Trophoblast cell (in vitro differentiated cells and primary cell): ENCODE measurements at regions not wholly inside any gene's neighbourhood (a gene's known extent, or its start where the extent isn't known, plus 50 kb on each side); places are given as distances from the start of the nearest gene placed in this dataset.

Experiments used
- DNase-seq, 2 donors: peaks; one replicate each; pipeline ENCODE4 v3.0.0-alpha.2; 2016
- H2AFZ ChIP-seq: 2 replicates; pipeline ENCODE4 v1.6.1; 2013; ENCODE audit warnings: low read length, moderate library complexity, mild to moderate bottlenecking; ENCODE audit not compliant: insufficient read depth, poor library complexity
- H2AK5ac ChIP-seq: 2 replicates; pipeline ENCODE4 v1.6.1; 2013; ENCODE audit warnings: mild to moderate bottlenecking, low read length
- H2BK120ac ChIP-seq: 2 replicates; pipeline ENCODE4 v1.6.1; 2013; ENCODE audit warnings: low read length, mild to moderate bottlenecking, moderate library complexity; ENCODE audit not compliant: insufficient read depth, poor library complexity
- H2BK12ac ChIP-seq: 2 replicates; pipeline ENCODE4 v1.6.1; 2013; ENCODE audit warnings: mild to moderate bottlenecking, low read length, moderate library complexity
- H2BK5ac ChIP-seq: 2 replicates; pipeline ENCODE4 v1.6.1; 2013; ENCODE audit warnings: low read length, low read depth, moderate library complexity, mild to moderate bottlenecking; ENCODE audit not compliant: poor library complexity
- H3K14ac ChIP-seq: 2 replicates; pipeline ENCODE4 v1.6.1; 2013; ENCODE audit warnings: mild to moderate bottlenecking, low read length
- H3K18ac ChIP-seq: 2 replicates; pipeline ENCODE4 v1.6.1; 2013; ENCODE audit warnings: mild to moderate bottlenecking, low read length
- H3K23ac ChIP-seq: 2 replicates; pipeline ENCODE4 v1.6.1; 2013; ENCODE audit warnings: low read length
- H3K27ac ChIP-seq: 2 replicates; pipeline ENCODE4 v1.5.1; 2013; ENCODE audit warnings: low read depth, mild to moderate bottlenecking, inconsistent platforms, low read length, moderate library complexity
- H3K27me3 ChIP-seq: 2 replicates; pipeline ENCODE4 v1.6.1; 2013; ENCODE audit warnings: inconsistent platforms, mild to moderate bottlenecking, low read length, moderate library complexity; ENCODE audit not compliant: insufficient read depth
- H3K36me3 ChIP-seq, 2 experiments: 1 replicate in 1 of 2; 2 replicates in 1 of 2; pipeline ENCODE4 v1.6.1; 2013; ENCODE audit warnings: low read length in 2 of 2, mild to moderate bottlenecking in 2 of 2, moderate library complexity in 1 of 2; ENCODE audit not compliant: insufficient read depth in 2 of 2, control insufficient read depth in 1 of 2
- H3K4ac ChIP-seq: 2 replicates; pipeline ENCODE4 v1.6.1; 2013; ENCODE audit warnings: low read depth, mild to moderate bottlenecking, low read length, moderate library complexity
- H3K4me1 ChIP-seq, 2 experiments: 1 replicate in 1 of 2; 2 replicates in 1 of 2; pipeline ENCODE4 v1.6.1; 2013; ENCODE audit warnings: low read length in 2 of 2, mild to moderate bottlenecking in 2 of 2, moderate library complexity in 1 of 2; ENCODE audit not compliant: insufficient read depth in 2 of 2, control insufficient read depth in 1 of 2
- H3K4me2 ChIP-seq: 2 replicates; pipeline ENCODE4 v1.6.1; 2013; ENCODE audit warnings: inconsistent platforms, mild to moderate bottlenecking, low read length, moderate library complexity
- H3K4me3 ChIP-seq: 2 replicates; pipeline ENCODE4 v1.5.1; 2013; ENCODE audit warnings: mild to moderate bottlenecking, low read depth, low read length, inconsistent platforms
- H3K79me1 ChIP-seq: one replicate; pipeline ENCODE4 v1.6.1; 2013; ENCODE audit warnings: low read length
- H3K79me2 ChIP-seq: 2 replicates; pipeline ENCODE4 v1.6.1; 2013; ENCODE audit warnings: low read length, mild to moderate bottlenecking; ENCODE audit not compliant: control insufficient read depth, insufficient read depth, poor library complexity
- H3K9ac ChIP-seq: 2 replicates; pipeline ENCODE4 v1.6.1; 2013; ENCODE audit warnings: mild to moderate bottlenecking, low read length
- H3K9me3 ChIP-seq: 2 replicates; pipeline ENCODE4 v1.6.1; 2013; ENCODE audit warnings: low read depth, mild to moderate bottlenecking, control low read depth, inconsistent platforms, low read length; ENCODE audit not compliant: insufficient read depth
- H4K12ac ChIP-seq: 2 replicates; pipeline ENCODE4 v1.6.1; 2013; ENCODE audit warnings: low read depth, mild to moderate bottlenecking, low read length, moderate library complexity
- H4K8ac ChIP-seq: 2 replicates; pipeline ENCODE4 v1.6.1; 2013; ENCODE audit warnings: low read depth, mild to moderate bottlenecking, low read length, moderate library complexity
- H4K91ac ChIP-seq: one replicate; pipeline ENCODE4 v1.6.1; 2013; ENCODE audit warnings: low read depth, mild to moderate bottlenecking, low read length, moderate library complexity
- WGBS: extraction: QIAGEN DNeasy Blood & Tissue Kit; methylation state at CpG from one replicate; pipeline ENCODE4 v1.1.7; 2013; ENCODE audit warnings: missing lambda C conversion rate; ENCODE audit not compliant: insufficient read length, insufficient coverage; ENCODE audit errors: extremely low coverage; 5-methylcytosine and 5-hydroxymethylcytosine counted together

GRCh38 chr11:31869986-31870385, 58.9 kb upstream of the PAX6 start:
- H3K4ac ChIP-seq, result no peak overlapping the region
- H3K9ac ChIP-seq, result no peak overlapping the region
- H2AFZ ChIP-seq, result no peak overlapping the region
- H3K27ac ChIP-seq, result no peak overlapping the region
- no peak overlapping the region for H2BK5ac ChIP-seq
- no peak overlapping the region for H3K18ac ChIP-seq
- no peak overlapping the region for H4K12ac ChIP-seq
- no peaks in the 10 kb centered on the region for H3K36me3 ChIP-seq
- no peak overlapping the region for H2BK120ac ChIP-seq
- H3K79me1 ChIP-seq, result no peaks in the 10 kb centered on the region
- no peak for DNase-seq
- H3K23ac ChIP-seq, result no peak overlapping the region
- H3K27me3 ChIP-seq, result no peaks in the 10 kb centered on the region
- H3K14ac ChIP-seq, result no peak overlapping the region
- no peak overlapping the region for H3K4me2 ChIP-seq
- no peak overlapping the region for H4K91ac ChIP-seq
- WGBS, result no CpG with 5 or more reads among the region's 5 CpGs
- H4K8ac ChIP-seq, result no peak overlapping the region
- peaks cover 0 to 9% of the 10 kb centered on the region in 2 experiments for H3K4me1 ChIP-seq
- no peak overlapping the region for H2BK12ac ChIP-seq
- no peak overlapping the region for H3K4me3 ChIP-seq
- no peak overlapping the region for H2AK5ac ChIP-seq
- H3K79me2 ChIP-seq, result no peaks in the 10 kb centered on the region
- no peaks in the 10 kb centered on the region for H3K9me3 ChIP-seq

DNA sequence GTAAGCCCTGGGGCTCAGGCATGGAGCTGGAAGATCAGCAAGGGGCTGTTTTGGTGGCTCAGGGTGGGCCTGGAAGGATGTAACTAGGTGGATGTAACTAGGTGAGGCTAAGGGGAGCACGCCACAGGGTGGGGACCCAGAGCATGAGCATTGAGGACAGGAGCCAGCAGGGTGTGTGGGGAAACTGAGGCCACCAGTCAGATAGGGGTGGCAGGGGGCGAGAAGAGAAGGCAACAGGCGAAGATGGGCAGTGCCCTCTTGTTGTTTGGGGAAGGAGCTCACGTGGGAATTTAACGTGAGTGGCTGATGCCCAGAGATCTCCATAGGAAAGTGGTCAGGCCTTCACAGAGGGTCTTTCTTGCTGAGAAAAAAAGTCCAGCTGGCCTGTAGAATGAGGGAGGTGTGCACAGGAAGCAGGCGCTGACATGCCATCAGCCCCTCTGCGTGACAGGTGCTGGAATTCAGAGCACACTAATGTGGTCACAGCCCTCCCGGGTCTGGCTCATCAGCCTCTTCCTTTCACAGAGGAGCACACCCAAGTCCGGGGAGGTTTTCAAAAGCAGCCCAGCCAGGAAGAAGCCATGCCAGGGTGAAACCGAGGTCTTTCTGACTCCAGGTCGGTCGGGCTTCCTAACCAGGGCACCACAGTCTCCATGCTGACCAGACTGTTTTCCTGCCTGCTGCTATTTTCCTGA, 54.6 kb upstream of the PAX6 start:
- no peak overlapping the region for H2AK5ac ChIP-seq
- H3K9ac ChIP-seq, result no peak overlapping the region
- no peaks in the 10 kb centered on the region for H3K36me3 ChIP-seq
- no peaks in the 10 kb centered on the region for H3K79me1 ChIP-seq
- peaks cover 2% of the 10 kb centered on the region for H3K27me3 ChIP-seq
- no peak overlapping the region for H4K8ac ChIP-seq
- no peak overlapping the region for H3K18ac ChIP-seq
- H3K4me1 ChIP-seq, result peaks cover 0 to under 1% of the 10 kb centered on the region in 2 experiments
- WGBS, result no CpG with 5 or more reads among the region's 12 CpGs
- no peak overlapping the region for H3K14ac ChIP-seq
- H4K91ac ChIP-seq, result no peak overlapping the region
- no peak overlapping the region for H3K4ac ChIP-seq
- no peak overlapping the region for H2BK5ac ChIP-seq
- no peak overlapping the region for H3K27ac ChIP-seq
- H2BK120ac ChIP-seq, result no peak overlapping the region
- peaks cover 4% of the 10 kb centered on the region for H3K9me3 ChIP-seq
- no peak overlapping the region for H2AFZ ChIP-seq
- H3K4me2 ChIP-seq, result no peak overlapping the region
- no peak overlapping the region for H2BK12ac ChIP-seq
- no peak overlapping the region for H4K12ac ChIP-seq
- DNase-seq, result no peak
- no peaks in the 10 kb centered on the region for H3K79me2 ChIP-seq
- no peak overlapping the region for H3K23ac ChIP-seq
- H3K4me3 ChIP-seq, result no peak overlapping the region

DNA sequence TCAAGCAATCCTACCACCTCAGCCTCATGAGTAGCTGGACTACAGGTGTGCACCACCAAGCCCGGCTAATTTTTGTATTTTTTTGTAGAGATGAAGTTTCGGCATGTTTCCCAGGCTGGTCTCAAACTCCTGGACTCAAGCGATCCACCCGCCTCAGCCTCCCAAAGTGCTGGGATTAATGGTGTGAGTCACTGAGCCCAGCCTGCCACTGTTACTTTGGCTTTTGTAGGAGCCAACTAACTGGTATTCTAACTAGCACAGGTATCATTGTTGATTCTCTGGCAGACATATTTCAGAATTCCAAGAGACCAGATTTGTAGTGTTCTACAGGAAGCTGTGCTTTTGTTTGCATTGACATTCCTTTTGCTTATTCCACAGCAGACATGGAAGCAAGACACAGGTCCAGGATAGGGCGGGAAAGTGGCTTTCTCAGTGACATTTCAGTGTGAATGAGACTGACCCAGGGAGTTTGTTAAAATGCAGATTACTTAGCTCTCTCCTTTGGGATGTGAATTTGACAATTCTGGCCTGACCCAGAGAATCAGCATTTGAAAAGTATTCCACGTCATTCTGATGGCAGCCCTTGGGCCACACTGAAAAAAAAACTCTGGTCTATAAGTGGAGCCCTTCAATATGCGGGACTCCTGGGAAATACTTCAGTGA, 52.2 kb upstream of the PAX6 start:
- no peak overlapping the region for H3K27ac ChIP-seq
- no peak overlapping the region for H3K9ac ChIP-seq
- H4K91ac ChIP-seq, result no peak overlapping the region
- no peak overlapping the region for H2AK5ac ChIP-seq
- no peak overlapping the region for H2BK5ac ChIP-seq
- no peak overlapping the region for H2BK120ac ChIP-seq
- no CpG with 5 or more reads among the region's 7 CpGs for WGBS
- peaks cover 2% of the 10 kb centered on the region for H3K27me3 ChIP-seq
- H3K18ac ChIP-seq, result no peak overlapping the region
- peaks cover 4% of the 10 kb centered on the region for H3K9me3 ChIP-seq
- H3K4me2 ChIP-seq, result no peak overlapping the region
- no peak overlapping the region for H4K8ac ChIP-seq
- no peak for DNase-seq
- H3K4me1 ChIP-seq, result no peaks in the 10 kb centered on the region
- H3K79me1 ChIP-seq, result no peaks in the 10 kb centered on the region
- no peak overlapping the region for H3K4me3 ChIP-seq
- no peaks in the 10 kb centered on the region for H3K36me3 ChIP-seq
- H4K12ac ChIP-seq, result no peak overlapping the region
- H3K14ac ChIP-seq, result no peak overlapping the region
- H2AFZ ChIP-seq, result no peak overlapping the region
- no peak overlapping the region for H3K23ac ChIP-seq
- H2BK12ac ChIP-seq, result no peak overlapping the region
- H3K4ac ChIP-seq, result no peak overlapping the region
- H3K79me2 ChIP-seq, result no peaks in the 10 kb centered on the region

DNA sequence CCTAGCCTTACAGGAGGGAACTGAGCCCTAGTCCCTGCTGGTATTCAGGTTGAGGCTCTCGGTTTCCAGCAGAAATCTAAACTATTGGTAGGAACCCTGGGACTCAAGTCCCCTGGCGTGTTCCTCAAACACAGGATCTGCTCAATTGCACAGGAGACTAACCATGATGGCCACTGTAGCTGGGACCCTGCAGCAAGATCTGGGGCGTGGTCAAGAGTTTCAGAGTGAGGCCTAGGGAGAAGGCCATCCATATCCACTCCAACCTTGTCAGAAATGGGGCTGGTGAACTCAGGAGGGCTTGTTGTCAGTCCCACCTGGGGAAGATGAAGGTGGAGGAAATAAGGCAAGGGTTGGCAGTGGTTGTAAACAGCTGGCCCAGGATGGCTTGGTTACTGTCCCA, 49.9 kb upstream of the PAX6 start:
- H3K9me3 ChIP-seq, result peaks cover 4% of the 10 kb centered on the region
- WGBS, result no CpG with 5 or more reads among the region's 3 CpGs
- H3K79me2 ChIP-seq, result no peaks in the 10 kb centered on the region
- H4K91ac ChIP-seq, result no peak overlapping the region
- peaks cover 2% of the 10 kb centered on the region for H3K27me3 ChIP-seq
- H3K23ac ChIP-seq, result no peak overlapping the region
- H3K27ac ChIP-seq, result no peak overlapping the region
- no peak overlapping the region for H3K4me3 ChIP-seq
- H2BK120ac ChIP-seq, result no peak overlapping the region
- no peak overlapping the region for H2AFZ ChIP-seq
- no peak overlapping the region for H2BK12ac ChIP-seq
- no peak overlapping the region for H4K12ac ChIP-seq
- H3K79me1 ChIP-seq, result no peaks in the 10 kb centered on the region
- no peaks in the 10 kb centered on the region for H3K4me1 ChIP-seq
- H2AK5ac ChIP-seq, result no peak overlapping the region
- no peak overlapping the region for H3K18ac ChIP-seq
- DNase-seq, result no peak
- H3K14ac ChIP-seq, result no peak overlapping the region
- no peak overlapping the region for H2BK5ac ChIP-seq
- H3K36me3 ChIP-seq, result no peaks in the 10 kb centered on the region
- H3K4me2 ChIP-seq, result no peak overlapping the region
- no peak overlapping the region for H4K8ac ChIP-seq
- no peak overlapping the region for H3K4ac ChIP-seq
- H3K9ac ChIP-seq, result no peak overlapping the region
